ENCODE measurements at regions not wholly inside any gene's neighbourhood (a gene's known extent, or its start where the extent isn't known, plus 50 kb on each side); places are given as distances from the start of the nearest gene placed in this dataset.

GRCh38 chr5:153147891-153148623 lies 342.4 kb upstream of the GRIA1 start:
- DNase-seq: no peak

- DNase-seq: no peak
Measured at GRCh38 chr5:153148624-153148976, 341.9 kb upstream of the GRIA1 start.

- DNase-seq: no peak
Measured at GRCh38 chr5:153151558-153151957, 338.9 kb upstream of the GRIA1 start.

- no peak for DNase-seq
Measured at GRCh38 chr5:153153086-153153485, 337.4 kb upstream of the GRIA1 start.

GRCh38 chr5:153157156-153157555 lies 333.3 kb upstream of the GRIA1 start:
- DNase-seq: no peak

- no peak for DNase-seq
Measured at GRCh38 chr5:153158608-153159007, 331.9 kb upstream of the GRIA1 start.

- DNase-seq: no peak
Measured at GRCh38 chr5:153159616-153160015, 330.9 kb upstream of the GRIA1 start.

GRCh38 chr5:153168241-153168640 lies 322.2 kb upstream of the GRIA1 start:
- DNase-seq: no peak

- DNase-seq: no peak
Measured at GRCh38 chr5:153187503-153187902, 303.0 kb upstream of the GRIA1 start.

GRCh38 chr5:153206361-153206760 lies 284.1 kb upstream of the GRIA1 start:
- no peak for DNase-seq

- DNase-seq: no peak
Measured at GRCh38 chr5:153209016-153209415, 281.5 kb upstream of the GRIA1 start.

GRCh38 chr5:153209687-153210086 lies 280.8 kb upstream of the GRIA1 start:
- no peak for DNase-seq

- DNase-seq: no peak
Measured at GRCh38 chr5:153211076-153211475, 279.4 kb upstream of the GRIA1 start.

- no peak for DNase-seq
Measured at GRCh38 chr5:153212471-153212870, 278.0 kb upstream of the GRIA1 start.

GRCh38 chr5:153222936-153223335 lies 267.5 kb upstream of the GRIA1 start:
- no peak for DNase-seq

GRCh38 chr5:153223376-153223775 lies 267.1 kb upstream of the GRIA1 start:
- DNase-seq: no peak

GRCh38 chr5:153224651-153225050 lies 265.8 kb upstream of the GRIA1 start:
- DNase-seq: no peak

GRCh38 chr5:153233933-153234332 lies 256.5 kb upstream of the GRIA1 start:
- DNase-seq: no peak

- DNase-seq: no peak
Measured at GRCh38 chr5:153236319-153236718, 254.2 kb upstream of the GRIA1 start.

GRCh38 chr5:153237671-153238332 lies 252.7 kb upstream of the GRIA1 start:
- DNase-seq: no peak

GRCh38 chr5:153257381-153257780 lies 233.1 kb upstream of the GRIA1 start:
- no peak for DNase-seq

- no peak for DNase-seq
Measured at GRCh38 chr5:153258469-153258868, 232.0 kb upstream of the GRIA1 start.

- DNase-seq: no peak
Measured at GRCh38 chr5:153267506-153267905, 223.0 kb upstream of the GRIA1 start.

GRCh38 chr5:153275695-153276094 lies 214.8 kb upstream of the GRIA1 start:
- no peak for DNase-seq

GRCh38 chr5:153276151-153276550 lies 214.3 kb upstream of the GRIA1 start:
- no peak for DNase-seq

Data from activated naive CD4-positive, alpha-beta T cell treated with anti-CD3 and anti-CD28 coated beads, Interleukin-2, amount 50 U/mL, for 16 hours (primary cell).